ENCODE measurements at regions not wholly inside any gene's neighbourhood (a gene's known extent, or its start where the extent isn't known, plus 50 kb on each side); places are given as distances from the start of the nearest gene placed in this dataset.

GRCh38 chr7:35522697-35523096 lies 172.2 kb downstream of the HERPUD2 start:
- Histone ChIP-seq H3K36me3 (ENCODE audit: control insufficient read depth, insufficient read depth, low read length) (no peaks in the 10 kb centered on the region), H3K9ac (ENCODE audit: insufficient read depth, low read length) (no peak overlapping the region), H4K20me1 (ENCODE audit: control insufficient read depth, extremely low read depth, insufficient read depth, low read length) (no peaks in the 10 kb centered on the region), H3K27ac (ENCODE audit: insufficient read depth, low read length) (no peak overlapping the region), H3K79me2 (ENCODE audit: control insufficient read depth, insufficient read depth, low read length) (no peaks in the 10 kb centered on the region), H3K4me2 (ENCODE audit: extremely low read depth, insufficient read depth, low read length) (no peak overlapping the region), H3K27me3 (ENCODE audit: control insufficient read depth, insufficient read depth, low read length) (no peaks in the 10 kb centered on the region), H3K4me1 (ENCODE audit: control insufficient read depth, extremely low read depth, insufficient read depth, low read length) (no peaks in the 10 kb centered on the region), H3K9me3 (ENCODE audit: control insufficient read depth, insufficient read depth, low read depth, low read length) (no peaks in the 10 kb centered on the region), H2AFZ (ENCODE audit: low read length) (no peak overlapping the region), H3K4me3 (replicated peaks in 1 of 4; ENCODE audit: control extremely low read depth in 1 of 4, insufficient read depth in 1 of 4, low read depth in 3 of 4, low read length in 4 of 4) (no peak overlapping the region)
- TF ChIP-seq EZH2 (IDR thresholded peaks at IDR 0.05; ENCODE audit: low read length, missing control alignments) (no peak), CTCF (conservative IDR thresholded peaks at IDR 0.05 in 1 of 2, IDR thresholded peaks at IDR 0.05 in 1 of 2; ENCODE audit: low read depth in 1 of 2, low read length in 2 of 2) (no peak)
- DNase-seq (ENCODE audit: low read depth in 2 of 2) = no peak

- DNase-seq (ENCODE audit: low read depth in 2 of 2) = no peak
- TF ChIP-seq CTCF (conservative IDR thresholded peaks at IDR 0.05 in 1 of 2, IDR thresholded peaks at IDR 0.05 in 1 of 2; ENCODE audit: low read depth in 1 of 2, low read length in 2 of 2) (no peak), EZH2 (IDR thresholded peaks at IDR 0.05; ENCODE audit: low read length, missing control alignments) (no peak)
- no peaks in the 10 kb centered on the region for H3K4me1 ChIP-seq (ENCODE audit: control insufficient read depth, extremely low read depth, insufficient read depth, low read length)
- H3K27ac ChIP-seq (ENCODE audit: insufficient read depth, low read length) = no peak overlapping the region
- H3K36me3 ChIP-seq (ENCODE audit: control insufficient read depth, insufficient read depth, low read length) = no peaks in the 10 kb centered on the region
- no peaks in the 10 kb centered on the region for H3K9me3 ChIP-seq (ENCODE audit: control insufficient read depth, insufficient read depth, low read depth, low read length)
- H3K27me3 ChIP-seq (ENCODE audit: control insufficient read depth, insufficient read depth, low read length) = no peaks in the 10 kb centered on the region
- no peak overlapping the region for H2AFZ ChIP-seq (ENCODE audit: low read length)
- no peaks in the 10 kb centered on the region for H4K20me1 ChIP-seq (ENCODE audit: control insufficient read depth, extremely low read depth, insufficient read depth, low read length)
- H3K9ac ChIP-seq (ENCODE audit: insufficient read depth, low read length) = no peak overlapping the region
- H3K79me2 ChIP-seq (ENCODE audit: control insufficient read depth, insufficient read depth, low read length) = no peaks in the 10 kb centered on the region
- no peak overlapping the region for H3K4me2 ChIP-seq (ENCODE audit: extremely low read depth, insufficient read depth, low read length)
- H3K4me3 ChIP-seq (replicated peaks in 1 of 4; ENCODE audit: control extremely low read depth in 1 of 4, insufficient read depth in 1 of 4, low read depth in 3 of 4, low read length in 4 of 4) = no peak overlapping the region
Measured at GRCh38 chr7:35521941-35522340, 173.0 kb downstream of the HERPUD2 start.

- DNase-seq (ENCODE audit: low read depth in 2 of 2) = no peak
- no peaks in the 10 kb centered on the region for H3K79me2 ChIP-seq (ENCODE audit: control insufficient read depth, insufficient read depth, low read length)
- H4K20me1 ChIP-seq (ENCODE audit: control insufficient read depth, extremely low read depth, insufficient read depth, low read length) = no peaks in the 10 kb centered on the region
- no peak overlapping the region for H2AFZ ChIP-seq (ENCODE audit: low read length)
- TF ChIP-seq EZH2 (IDR thresholded peaks at IDR 0.05; ENCODE audit: low read length, missing control alignments) (no peak), CTCF (conservative IDR thresholded peaks at IDR 0.05 in 1 of 2, IDR thresholded peaks at IDR 0.05 in 1 of 2; ENCODE audit: low read depth in 1 of 2, low read length in 2 of 2) (no peak)
- no peak overlapping the region for H3K27ac ChIP-seq (ENCODE audit: insufficient read depth, low read length)
- no peaks in the 10 kb centered on the region for H3K36me3 ChIP-seq (ENCODE audit: control insufficient read depth, insufficient read depth, low read length)
- H3K4me1 ChIP-seq (ENCODE audit: control insufficient read depth, extremely low read depth, insufficient read depth, low read length) = no peaks in the 10 kb centered on the region
- no peak overlapping the region for H3K4me2 ChIP-seq (ENCODE audit: extremely low read depth, insufficient read depth, low read length)
- no peaks in the 10 kb centered on the region for H3K27me3 ChIP-seq (ENCODE audit: control insufficient read depth, insufficient read depth, low read length)
- H3K4me3 ChIP-seq (replicated peaks in 1 of 4; ENCODE audit: control extremely low read depth in 1 of 4, insufficient read depth in 1 of 4, low read depth in 3 of 4, low read length in 4 of 4) = no peak overlapping the region
- no peaks in the 10 kb centered on the region for H3K9me3 ChIP-seq (ENCODE audit: control insufficient read depth, insufficient read depth, low read depth, low read length)
- no peak overlapping the region for H3K9ac ChIP-seq (ENCODE audit: insufficient read depth, low read length)
Measured at GRCh38 chr7:35520810-35521625, 173.9 kb downstream of the HERPUD2 start.
